Neural progenitor cell (in vitro differentiated cells): ENCODE measurements at regions not wholly inside any gene's neighbourhood (a gene's known extent, or its start where the extent isn't known, plus 50 kb on each side); places are given as distances from the start of the nearest gene placed in this dataset.

Source experiments
- DNase-seq: peaks from one replicate; pipeline ENCODE4 v3.0.0-alpha.2; 2016; ENCODE audit warnings: low spot score
- H2AFZ ChIP-seq: fragments of 200-600 bp; sonication (generic); replicated peaks from 2 replicates; pipeline ENCODE4 v1.6.1; 2016; ENCODE audit warnings: antibody characterized with exemption
- H3F3A ChIP-seq: fragments of 200-600 bp; sonication (generic); 2 replicates; pipeline ENCODE4 v1.6.1; 2016; ENCODE audit warnings: antibody characterized with exemption, low read depth
- H3K27ac ChIP-seq: fragments of 200-600 bp; sonication (generic); 2 replicates; pipeline ENCODE4 v1.5.1; 2016; ENCODE audit warnings: mild to moderate bottlenecking
- H3K27me3 ChIP-seq: fragments of 200-600 bp; sonication (generic); 2 replicates; pipeline ENCODE4 v1.6.1; 2016; ENCODE audit warnings: mild to moderate bottlenecking, moderate library complexity
- H3K36me3 ChIP-seq: fragments of 200-600 bp; sonication (generic); 2 replicates; pipeline ENCODE4 v1.5.1; 2016
- H3K4me1 ChIP-seq: fragments of 200-600 bp; sonication (generic); 2 replicates; pipeline ENCODE4 v1.6.1; 2016; ENCODE audit warnings: mixed run types
- H3K4me2 ChIP-seq: fragments of 200-600 bp; sonication (generic); 2 replicates; pipeline ENCODE4 v1.6.1; 2016
- H3K4me3 ChIP-seq: fragments of 200-600 bp; sonication (generic); 2 replicates; pipeline ENCODE4 v1.5.1; 2016
- H3K79me2 ChIP-seq: fragments of 200-600 bp; sonication (generic); 2 replicates; pipeline ENCODE4 v1.6.1; 2016; ENCODE audit warnings: low read depth
- H3K9ac ChIP-seq: fragments of 200-600 bp; sonication (generic); 2 replicates; pipeline ENCODE4 v1.6.1; 2016
- H3K9me3 ChIP-seq: fragments of 200-600 bp; sonication (generic); 2 replicates; pipeline ENCODE4 v1.5.1; 2016; ENCODE audit warnings: low read depth
- H4K20me1 ChIP-seq: fragments of 200-600 bp; sonication (generic); 2 replicates; pipeline ENCODE4 v1.6.1; 2016; ENCODE audit warnings: low read depth
- H3K27ac Mint-ChIP-seq: 3 replicates; pipeline ENCODE4 v1.8.0; 2021; ENCODE audit warnings: mixed read lengths
- H3K27me3 Mint-ChIP-seq: 2 replicates; pipeline ENCODE4 v1.8.0; 2022; ENCODE audit warnings: low read depth, mild to moderate bottlenecking, inconsistent platforms, moderate library complexity, mixed read lengths; ENCODE audit not compliant: insufficient read depth
- H3K36me3 Mint-ChIP-seq: 3 replicates; pipeline ENCODE4 v1.8.0; 2021; ENCODE audit warnings: mixed read lengths
- H3K4me1 Mint-ChIP-seq: 3 replicates; pipeline ENCODE4 v1.8.0; 2021; ENCODE audit warnings: mixed read lengths
- H3K4me3 Mint-ChIP-seq: 3 replicates; pipeline ENCODE4 v1.8.0; 2021; ENCODE audit warnings: mild to moderate bottlenecking, moderate library complexity, mixed read lengths
- H3K9me3 Mint-ChIP-seq: 3 replicates; pipeline ENCODE4 v1.8.0; 2020; ENCODE audit warnings: mixed read lengths
- CTCF ChIP-seq: fragments of 200-600 bp; sonication (generic); IDR thresholded peaks from 2 replicates; pipeline ENCODE4 v1.5.1; 2017; ENCODE audit warnings: antibody characterized with exemption, mild to moderate bottlenecking
- EZH2 ChIP-seq: fragments of 200-600 bp; sonication (generic); IDR thresholded peaks from 2 replicates; pipeline ENCODE4 v1.6.1; 2017; ENCODE audit warnings: antibody characterized with exemption, mild to moderate bottlenecking, moderate library complexity
- EZH2phosphoT487 ChIP-seq: fragments of 200-600 bp; sonication (generic); IDR thresholded peaks from 2 replicates; pipeline ENCODE4 v1.6.1; 2017; ENCODE audit warnings: antibody characterized with exemption

DNA sequence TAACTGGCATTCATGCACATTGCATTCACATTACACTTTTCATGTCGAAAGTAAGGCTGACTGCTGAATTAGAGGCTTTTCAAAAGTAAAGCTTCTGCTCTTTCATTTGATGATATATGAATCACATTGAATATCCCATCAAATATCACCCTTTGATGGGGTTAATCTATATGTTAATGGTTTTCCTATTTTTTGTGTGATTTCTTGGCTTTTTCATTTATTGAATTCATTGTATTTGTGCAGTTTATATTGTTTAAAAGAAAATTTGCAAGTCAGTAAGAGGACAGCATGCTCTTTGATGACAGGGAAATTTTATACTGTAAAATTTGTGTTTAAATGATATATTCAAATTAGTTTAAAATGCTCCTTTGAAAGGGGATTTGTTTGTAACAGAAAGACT is 344.1 kb downstream of the PCDH10 start:
- no peaks in the 10 kb centered on the region for H3K36me3 ChIP-seq
- no peaks in the 10 kb centered on the region for H4K20me1 ChIP-seq
- H3K4me3 Mint-ChIP-seq = no peak overlapping the region
- H3K4me3 ChIP-seq = no peak overlapping the region
- no peak overlapping the region for H3K4me2 ChIP-seq
- H3K9me3 ChIP-seq = no peaks in the 10 kb centered on the region
- no peaks in the 10 kb centered on the region for H3K36me3 Mint-ChIP-seq
- no peak overlapping the region for H3K27ac ChIP-seq
- H3K9me3 Mint-ChIP-seq = peaks cover 2% of the 10 kb centered on the region
- H3K79me2 ChIP-seq = no peaks in the 10 kb centered on the region
- no peaks in the 10 kb centered on the region for H3K27me3 ChIP-seq
- no peaks in the 10 kb centered on the region for H3F3A ChIP-seq
- TF ChIP-seq EZH2 (no peak), EZH2phosphoT487 (no peak), CTCF (no peak)
- H3K9ac ChIP-seq = no peak overlapping the region
- DNase-seq = no peak
- H3K27me3 Mint-ChIP-seq = no peaks in the 10 kb centered on the region
- peaks cover 7% of the 10 kb centered on the region for H3K4me1 Mint-ChIP-seq
- H3K4me1 ChIP-seq = no peaks in the 10 kb centered on the region
- no peak overlapping the region for H3K27ac Mint-ChIP-seq
- no peak overlapping the region for H2AFZ ChIP-seq

DNA sequence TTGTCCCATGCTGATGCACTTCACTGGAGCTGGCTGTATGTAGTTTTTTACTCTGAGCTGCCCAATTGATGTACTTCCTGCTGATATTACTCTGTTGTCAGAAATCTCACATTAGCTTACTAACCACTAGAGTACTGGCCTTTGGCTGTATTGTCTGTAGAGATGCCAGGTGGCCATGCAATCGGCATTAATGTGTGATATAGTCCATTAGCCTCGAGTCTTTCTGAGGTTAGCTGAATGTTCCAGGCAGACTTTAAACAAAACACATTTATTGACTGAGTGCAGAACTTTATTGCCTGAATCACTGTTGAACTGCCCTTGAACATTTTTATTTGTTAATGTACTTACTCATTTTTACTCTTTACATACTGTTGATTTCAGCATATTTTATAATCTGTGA is 335.2 kb downstream of the PCDH10 start:
- Histone ChIP-seq H3K27me3 (no peaks in the 10 kb centered on the region), H3K27ac (no peak overlapping the region), H3K4me1 (no peaks in the 10 kb centered on the region), H3K4me2 (no peak overlapping the region), H2AFZ (no peak overlapping the region), H3K9me3 (no peaks in the 10 kb centered on the region), H3K79me2 (no peaks in the 10 kb centered on the region), H3K36me3 (no peaks in the 10 kb centered on the region), H3F3A (no peaks in the 10 kb centered on the region), H3K9ac (no peak overlapping the region), H3K4me3 (no peak overlapping the region), H4K20me1 (no peaks in the 10 kb centered on the region)
- TF ChIP-seq CTCF = no peak
- TF ChIP-seq EZH2phosphoT487 = no peak
- no peak for TF ChIP-seq EZH2
- H3K27me3 Mint-ChIP-seq = no peaks in the 10 kb centered on the region
- no peaks in the 10 kb centered on the region for H3K4me1 Mint-ChIP-seq
- no peak overlapping the region for H3K27ac Mint-ChIP-seq
- no peaks in the 10 kb centered on the region for H3K36me3 Mint-ChIP-seq
- no peak overlapping the region for H3K4me3 Mint-ChIP-seq
- DNase-seq = no peak
- peaks cover 4% of the 10 kb centered on the region for H3K9me3 Mint-ChIP-seq

DNA sequence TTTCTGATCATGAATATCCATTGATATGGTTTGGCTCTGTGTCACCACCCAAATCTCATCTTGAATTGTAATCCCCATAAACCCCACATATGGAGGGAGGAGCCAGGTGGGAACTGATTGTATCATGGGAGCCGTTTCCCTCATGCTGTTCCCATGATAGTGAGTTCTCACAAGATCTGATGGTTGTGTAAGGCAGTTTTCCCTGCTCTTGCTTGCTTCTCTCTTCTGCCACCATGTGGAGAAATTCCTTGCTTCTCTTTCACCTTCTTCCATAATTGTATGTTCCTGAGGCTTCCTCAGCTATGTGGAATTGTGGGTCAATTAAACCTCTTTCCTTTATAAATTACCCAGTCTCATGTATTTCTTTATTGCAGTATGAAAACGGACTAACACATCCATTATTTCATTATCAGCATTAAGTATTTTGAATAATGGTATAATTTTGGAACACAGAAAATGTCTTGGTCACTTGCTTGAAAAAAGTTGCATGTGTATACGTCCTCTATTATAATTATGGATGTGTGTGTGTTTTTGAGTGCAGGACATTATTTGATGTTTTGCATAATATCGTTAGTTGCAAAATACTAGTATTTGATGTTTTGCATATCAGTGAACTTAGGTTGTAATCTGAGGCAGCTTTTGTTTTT is 334.6 kb downstream of the PCDH10 start:
- no peak overlapping the region for H3K27ac Mint-ChIP-seq
- H3K4me2 ChIP-seq = no peak overlapping the region
- no peaks in the 10 kb centered on the region for H3K36me3 Mint-ChIP-seq
- H3K36me3 ChIP-seq = no peaks in the 10 kb centered on the region
- TF ChIP-seq CTCF (peak; percentile 51), EZH2 (no peak), EZH2phosphoT487 (no peak)
- H4K20me1 ChIP-seq = no peaks in the 10 kb centered on the region
- H3K9me3 ChIP-seq = no peaks in the 10 kb centered on the region
- H3K4me3 ChIP-seq = no peak overlapping the region
- DNase-seq = peak; percentile 40
- H3K27me3 ChIP-seq = no peaks in the 10 kb centered on the region
- H3K4me3 Mint-ChIP-seq = no peak overlapping the region
- H3K9ac ChIP-seq = no peak overlapping the region
- no peaks in the 10 kb centered on the region for H3F3A ChIP-seq
- peaks cover 4% of the 10 kb centered on the region for H3K9me3 Mint-ChIP-seq
- H3K27me3 Mint-ChIP-seq = no peaks in the 10 kb centered on the region
- no peak overlapping the region for H3K27ac ChIP-seq
- no peaks in the 10 kb centered on the region for H3K4me1 Mint-ChIP-seq
- H2AFZ ChIP-seq = no peak overlapping the region
- no peaks in the 10 kb centered on the region for H3K4me1 ChIP-seq
- no peaks in the 10 kb centered on the region for H3K79me2 ChIP-seq
